ENCODE measurements at regions not wholly inside any gene's neighbourhood (a gene's known extent, or its start where the extent isn't known, plus 50 kb on each side); places are given as distances from the start of the nearest gene placed in this dataset.

- TF ChIP-seq KLF1 (tag by site-specific recombination; IDR thresholded peaks at IDR 0.05) (no peak), ZNF549 (tag by site-specific recombination; IDR thresholded peaks at IDR 0.05) (no peak), ZNF596 (tag by site-specific recombination; IDR thresholded peaks at IDR 0.05) (no peak), PATZ1 (tag by site-specific recombination; IDR thresholded peaks at IDR 0.05) (no peak), CTCF (tag by site-specific recombination; IDR thresholded peaks at IDR 0.05) (no peak), ZNF776 (tag by site-specific recombination; IDR thresholded peaks at IDR 0.05; ENCODE audit: borderline replicate concordance) (no peak), ZNF140 (tag by site-specific recombination; IDR thresholded peaks at IDR 0.05) (no peak), ZNF239 (tag by site-specific recombination; IDR thresholded peaks at IDR 0.05) (no peak)
Measured at GRCh38 chr4:53644607-53645006, 53.3 kb upstream of the LNX1 start.
